Right lung (tissue), 2 donors: ENCODE measurements at regions not wholly inside any gene's neighbourhood (a gene's known extent, or its start where the extent isn't known, plus 50 kb on each side); places are given as distances from the start of the nearest gene placed in this dataset.

Source experiments
- DNase-seq, 2 donors: peaks; one replicate each; pipeline ENCODE4 v3.0.0-alpha.2; 2013

DNA sequence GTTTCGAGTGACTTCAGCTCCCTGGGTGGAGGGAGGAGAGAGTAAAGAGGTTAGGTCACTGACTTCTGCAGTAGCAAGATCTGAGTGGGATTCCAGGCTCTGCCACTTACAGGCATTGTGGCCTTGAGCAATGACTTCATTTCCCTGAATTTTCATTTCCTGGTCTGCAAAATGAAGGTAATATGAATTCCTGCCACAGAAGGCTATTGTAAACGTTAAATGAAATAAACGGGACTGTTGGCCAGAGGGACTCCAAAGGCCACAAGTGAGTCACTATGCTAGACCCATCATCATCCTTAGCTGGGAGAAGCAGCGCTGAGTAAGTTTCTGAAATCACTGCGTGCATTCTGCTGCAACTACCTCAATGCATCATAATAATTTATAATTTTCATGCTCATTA, 807.8 kb downstream of the AACS start:
- DNase-seq: no peak

DNA sequence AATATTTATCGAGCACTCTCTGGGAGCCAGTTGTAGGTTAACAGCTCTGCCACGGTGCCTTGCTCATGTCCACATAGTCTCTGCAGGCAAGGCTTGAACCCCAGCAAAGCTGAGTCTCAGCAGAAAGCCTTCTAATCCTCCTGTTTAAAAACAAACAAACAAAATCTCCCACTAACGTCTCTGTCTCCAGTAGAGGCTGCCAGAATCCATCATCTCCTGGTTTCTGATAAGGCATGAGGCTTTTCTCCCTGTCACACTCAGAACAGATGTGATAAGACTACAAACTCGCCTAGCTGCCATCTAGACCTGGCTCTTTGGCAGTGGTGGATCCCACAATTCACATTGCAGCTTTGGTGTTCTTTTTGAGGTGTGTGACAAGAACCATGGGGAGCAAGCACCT, 813.2 kb downstream of the AACS start:
- DNase-seq: no peak

DNA sequence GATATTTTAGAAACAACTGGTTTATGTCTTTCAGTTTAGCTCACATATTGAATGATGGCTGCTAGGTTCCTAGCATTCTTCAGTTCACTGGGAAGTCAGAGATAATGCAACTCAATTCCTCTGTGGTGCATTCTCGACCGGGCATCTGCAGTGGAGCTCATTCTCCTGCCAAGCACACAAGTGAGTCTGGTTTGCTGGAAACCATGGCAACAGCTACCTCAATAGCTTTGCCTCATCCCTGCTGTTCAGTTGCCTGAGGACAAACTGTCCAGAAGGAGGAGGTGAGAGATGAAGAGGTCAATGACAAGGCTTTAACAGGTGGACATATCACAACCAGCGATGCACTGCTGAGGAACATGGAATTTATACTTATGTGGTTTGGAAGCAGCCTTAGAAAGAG, 816.9 kb downstream of the AACS start:
- no peak for DNase-seq

DNA sequence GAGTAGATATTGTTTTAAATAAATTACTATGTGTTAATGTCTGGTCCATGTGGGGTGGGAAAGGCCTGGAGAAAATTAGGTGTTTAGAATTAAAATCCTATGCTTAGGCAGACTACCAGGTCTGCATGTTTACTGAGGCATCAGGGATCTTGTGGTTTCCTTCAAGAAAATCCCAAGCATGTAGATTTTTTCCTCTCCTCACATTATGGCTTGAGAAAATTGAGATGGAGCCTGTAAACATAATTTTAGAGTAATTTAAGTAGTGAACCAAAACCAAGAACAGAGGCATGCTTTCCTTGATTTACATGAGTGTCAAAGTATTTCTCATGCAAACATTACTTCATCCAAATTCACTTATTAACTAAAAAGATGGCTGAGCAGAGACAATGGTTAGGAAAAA, 823.7 kb downstream of the AACS start:
- no peak for DNase-seq

DNA sequence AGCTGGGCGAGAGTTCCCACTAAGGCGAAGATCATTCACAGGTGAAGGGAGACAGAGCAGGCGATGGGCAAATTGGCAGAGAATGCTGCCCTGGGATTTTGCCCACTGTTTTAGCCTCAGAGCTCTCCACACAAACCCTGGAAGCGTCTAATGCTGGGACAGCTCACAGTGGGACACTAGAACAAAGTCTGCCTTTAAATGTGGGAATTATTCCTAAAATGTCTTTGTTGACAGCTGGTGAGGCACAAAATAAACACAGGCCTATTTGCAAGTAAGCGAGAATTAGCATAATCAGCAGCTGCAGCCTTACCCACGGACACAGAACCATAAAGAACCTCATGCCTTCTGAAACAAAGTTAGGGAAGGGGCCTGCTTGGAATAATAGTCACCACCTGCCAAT, 824.5 kb downstream of the AACS start:
- no peak for DNase-seq

DNA sequence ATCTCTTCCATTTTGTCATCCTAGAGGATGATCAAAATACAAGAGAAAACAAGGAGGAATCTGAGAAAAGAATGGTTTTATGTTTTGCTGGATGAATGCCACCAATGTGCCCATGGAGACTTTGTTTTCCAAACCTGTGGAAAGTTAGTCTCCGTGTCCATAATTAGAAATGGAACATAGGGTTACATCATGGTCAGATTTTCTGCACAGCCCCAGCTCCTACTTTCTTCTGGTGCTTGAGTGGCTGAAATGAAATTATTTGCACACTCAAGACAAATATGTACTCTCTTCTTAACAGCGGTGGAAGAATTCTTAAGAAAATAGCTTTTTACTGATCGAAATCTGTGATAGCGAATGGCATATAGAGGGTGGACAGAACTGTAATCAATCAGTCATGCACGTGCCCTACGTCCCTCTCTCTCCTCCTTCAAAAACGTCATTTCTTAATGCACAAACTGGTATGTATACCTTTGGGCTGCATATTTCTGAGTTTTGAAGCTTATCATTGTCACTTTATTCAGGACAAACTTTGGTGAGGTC, 825.2 kb downstream of the AACS start:
- no peak for DNase-seq

- DNase-seq: peak in 1 of 2 donors; percentile 17
Observed at GRCh38 chr12:125890971-125891370, 825.7 kb downstream of the AACS start.

DNA sequence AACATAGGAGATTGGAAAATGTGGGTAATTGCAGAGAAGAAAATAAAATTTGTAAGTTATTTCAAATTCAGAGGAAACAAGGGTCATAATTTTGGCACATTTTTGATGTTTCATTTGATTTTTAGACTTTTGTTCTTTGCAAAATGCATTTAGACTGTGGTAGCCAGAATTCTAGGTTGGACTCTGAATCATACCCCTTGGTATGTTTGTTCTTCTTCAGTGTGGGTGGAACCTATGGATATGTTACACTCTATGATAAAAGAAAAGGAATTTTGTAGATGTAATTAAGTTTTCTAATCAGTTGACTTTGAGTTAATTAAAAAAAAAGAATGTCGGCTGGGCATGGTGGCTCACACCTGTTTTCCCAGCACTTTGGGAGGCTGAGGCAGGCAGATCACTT, 827.0 kb downstream of the AACS start:
- no peak for DNase-seq

DNA sequence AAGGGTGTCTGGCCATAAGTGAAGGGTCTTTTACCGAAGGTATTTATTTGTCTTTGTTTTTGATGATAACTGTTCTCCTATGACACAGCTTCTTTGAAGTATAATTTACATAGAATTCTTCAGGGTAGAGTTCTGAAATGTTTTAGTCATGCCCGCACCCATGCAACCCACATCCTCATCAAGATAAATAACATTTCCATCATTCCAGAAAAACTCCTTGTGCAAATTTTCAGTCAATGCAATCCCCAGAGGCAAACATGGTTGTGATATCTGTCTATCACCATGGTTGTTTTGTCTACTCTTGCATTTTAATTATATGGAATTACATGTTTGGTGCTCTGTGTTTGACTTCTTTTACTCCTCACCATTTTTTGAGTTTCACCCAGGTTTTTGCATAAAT, 837.8 kb downstream of the AACS start:
- DNase-seq: no peak

- DNase-seq: no peak
Observed at GRCh38 chr12:125907351-125907750, 842.1 kb downstream of the AACS start.

DNA sequence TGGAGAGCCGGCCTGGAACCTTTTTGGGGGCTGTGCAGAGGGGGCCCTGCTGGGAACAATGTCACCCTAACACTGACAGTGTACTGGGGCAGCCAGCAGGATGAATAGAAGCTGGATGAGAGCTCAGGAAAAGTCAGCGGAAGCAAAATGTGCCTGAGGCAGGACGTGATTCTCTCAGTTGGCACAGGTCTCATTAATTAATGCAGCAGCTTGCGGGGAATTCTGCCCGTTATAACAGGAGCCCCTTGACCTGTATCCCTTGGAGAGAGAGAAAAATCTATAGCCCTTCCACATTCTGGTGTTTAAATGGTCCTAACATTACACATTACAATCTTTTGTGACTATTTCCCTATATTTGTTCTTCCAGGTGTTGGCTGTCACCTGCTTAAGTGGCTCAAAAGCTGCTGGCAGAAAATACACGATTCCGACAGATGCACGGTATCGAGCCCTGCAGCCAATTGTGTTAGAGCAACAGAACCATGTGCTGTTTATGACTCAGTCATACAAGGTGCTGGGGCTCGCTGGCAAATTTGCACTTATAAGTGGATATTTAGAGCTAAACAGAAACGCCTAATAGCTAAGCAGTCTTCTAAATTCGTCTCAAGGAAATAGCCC, 854.7 kb downstream of the AACS start:
- no peak for DNase-seq

DNA sequence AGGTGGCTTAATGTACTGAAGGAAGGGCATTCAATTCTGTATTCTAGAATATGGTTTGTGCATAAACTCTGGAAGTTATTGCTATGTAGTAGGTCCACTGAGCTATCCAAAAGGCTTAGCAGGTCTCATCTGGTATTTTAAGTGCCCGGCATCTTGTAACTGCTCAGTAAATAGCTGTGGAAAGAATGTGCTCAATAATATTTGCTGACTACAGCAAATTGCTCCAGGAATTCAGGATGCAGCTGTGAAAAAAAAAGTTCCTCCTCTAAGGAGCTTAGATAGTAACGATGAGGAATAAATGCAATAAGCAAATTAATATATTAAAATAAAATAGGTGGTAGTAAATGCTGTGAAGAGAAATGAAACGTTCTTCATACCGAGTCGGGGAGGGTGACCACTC, 857.1 kb downstream of the AACS start:
- no peak for DNase-seq

DNA sequence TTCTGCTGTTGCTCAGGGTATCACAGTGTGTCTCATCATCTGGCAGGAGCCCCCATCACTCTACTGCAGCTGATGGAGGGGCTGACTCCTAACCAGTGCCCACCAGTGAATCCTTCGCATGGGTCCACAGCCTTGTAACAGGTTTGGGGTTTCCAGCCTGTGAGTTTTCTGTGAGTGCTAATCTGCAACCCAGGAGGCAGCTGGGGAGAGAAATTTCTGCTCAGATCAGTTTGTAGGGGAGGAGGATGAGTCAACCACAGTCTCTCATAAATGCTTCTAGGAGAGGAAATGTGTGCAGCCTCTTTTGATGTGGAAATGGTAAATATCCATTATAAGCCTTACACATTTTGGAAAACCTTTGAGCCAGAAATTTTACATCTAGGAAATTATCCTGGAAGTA, 871.3 kb downstream of the AACS start:
- no peak for DNase-seq

DNA sequence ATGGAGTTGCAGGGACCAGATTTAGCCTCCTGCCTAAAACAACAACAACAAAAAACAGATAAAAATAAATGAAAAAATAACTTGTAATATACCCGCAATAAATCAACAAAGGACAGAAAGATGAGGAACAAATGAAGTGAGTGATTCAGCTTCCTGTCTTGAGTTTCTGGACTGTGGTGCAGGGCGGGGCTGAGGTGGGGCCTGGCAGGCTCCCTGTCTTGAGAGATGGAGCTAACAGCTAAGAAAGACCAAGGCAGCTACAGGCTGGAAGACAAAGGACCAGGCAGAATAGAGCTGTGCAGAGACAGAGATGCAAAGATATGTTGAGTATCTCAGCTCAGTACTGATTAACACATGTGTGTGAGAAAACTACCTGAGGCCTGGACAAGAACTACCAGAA, 879.2 kb downstream of the AACS start:
- no peak for DNase-seq

GRCh38 chr12:125949471-125949870, 884.2 kb downstream of the AACS start:
- DNase-seq: no peak

GRCh38 chr12:125954362-125954761, 889.1 kb downstream of the AACS start:
- no peak for DNase-seq

GRCh38 chr12:125956186-125956585, 891.0 kb downstream of the AACS start:
- no peak for DNase-seq

DNA sequence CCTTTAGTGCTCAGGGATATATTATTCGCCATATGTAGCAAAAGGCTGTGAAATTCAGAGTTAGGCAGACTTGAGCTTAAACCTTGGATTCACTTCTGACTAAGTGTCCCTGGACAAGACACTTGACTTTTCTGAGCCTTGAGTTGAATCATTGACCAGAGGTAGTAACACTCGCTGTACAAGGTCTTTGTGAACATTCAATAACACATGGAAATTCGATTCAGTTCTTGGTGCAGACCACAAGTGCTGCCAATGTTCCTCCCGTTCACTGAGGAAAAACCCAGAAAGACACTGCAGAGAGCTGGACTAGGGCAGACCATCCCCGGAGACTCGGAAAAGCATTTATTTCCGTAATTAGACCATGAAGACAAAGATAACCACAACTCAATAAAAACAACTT, 901.4 kb downstream of the AACS start:
- no peak for DNase-seq

DNA sequence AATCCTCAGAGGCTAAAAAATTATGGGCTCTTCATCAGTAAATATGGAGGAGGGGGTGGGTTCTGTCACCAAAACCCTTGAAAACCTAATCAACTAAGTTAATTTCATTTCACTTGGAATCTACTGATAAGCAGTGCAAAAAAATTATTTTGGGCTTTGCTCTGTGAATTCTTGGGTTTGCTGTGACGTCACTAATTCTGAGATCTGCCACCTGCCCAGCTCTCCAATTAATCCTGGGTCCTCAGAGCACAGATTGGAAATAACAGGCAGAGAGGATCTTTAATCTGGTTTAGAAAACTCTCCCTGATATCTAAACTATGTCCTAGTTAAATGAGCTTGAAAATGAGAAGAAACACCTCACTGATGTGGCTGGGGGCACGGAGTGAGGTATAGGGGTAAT, 903.2 kb downstream of the AACS start:
- DNase-seq: no peak

DNA sequence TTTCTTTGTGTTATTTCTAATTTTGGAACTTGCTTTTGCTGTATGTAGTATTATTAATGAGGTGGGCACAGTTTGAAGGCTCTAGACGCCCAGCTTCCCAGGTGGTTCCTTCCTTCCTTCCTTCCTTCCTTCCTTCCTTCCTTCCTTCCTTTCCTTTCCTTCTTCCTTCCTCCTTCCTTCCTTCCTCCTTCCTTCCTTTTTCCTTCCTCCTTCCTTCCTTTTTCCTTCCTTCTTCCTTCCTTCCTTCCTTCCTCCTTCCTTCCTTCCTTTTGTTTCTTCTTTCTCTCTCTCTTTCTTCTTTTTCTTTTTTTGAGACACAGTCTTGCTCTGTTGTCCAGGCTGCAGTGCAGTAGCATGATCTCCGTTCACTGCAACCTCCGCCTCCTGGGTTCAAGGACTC, 906.7 kb downstream of the AACS start:
- DNase-seq: no peak

- DNase-seq: no peak
Observed at GRCh38 chr12:125978286-125978685, 913.1 kb downstream of the AACS start.

DNA sequence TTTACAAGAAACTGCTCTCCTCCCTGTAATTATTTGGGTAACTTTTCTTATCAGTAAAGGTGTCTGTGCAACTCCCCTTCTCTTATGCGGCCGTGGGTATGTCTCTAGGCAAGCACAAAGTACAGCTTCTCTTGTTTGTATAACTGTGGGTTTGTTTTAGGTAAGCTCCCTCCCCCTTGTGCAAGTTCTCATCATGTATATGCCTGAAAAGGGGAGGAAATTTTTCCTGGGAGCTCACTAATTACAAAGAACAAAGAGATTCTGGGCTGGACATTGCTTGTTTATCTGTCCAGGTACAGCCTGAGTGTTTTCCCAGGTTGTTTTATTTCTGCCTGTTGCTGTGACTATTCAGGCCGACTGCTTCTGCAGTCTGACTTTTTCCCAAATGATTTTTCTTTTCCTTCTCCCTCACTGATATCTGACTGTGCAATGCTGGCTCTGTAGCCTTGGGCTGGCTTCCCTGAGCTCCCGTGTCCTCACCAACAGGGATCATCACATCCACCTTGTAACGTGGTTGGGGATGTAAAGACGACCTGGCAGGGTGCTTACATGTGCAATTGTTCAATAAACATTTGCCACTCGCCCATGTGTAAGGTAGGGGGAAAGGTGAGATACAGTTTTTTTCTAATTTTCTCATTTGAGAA, 916.5 kb downstream of the AACS start:
- no peak for DNase-seq

- peak; percentile 80 to 86 for DNase-seq
Observed at GRCh38 chr12:125983094-125983783, 918.0 kb downstream of the AACS start.
